Neural cell (in vitro differentiated cells): ENCODE measurements at regions not wholly inside any gene's neighbourhood (a gene's known extent, or its start where the extent isn't known, plus 50 kb on each side); places are given as distances from the start of the nearest gene placed in this dataset.

Experiments used
- H2AFZ ChIP-seq: fragments of 200-600, 300-800 bp; sonication (generic), shearing (Covaris generic); 2 replicates; pipeline ENCODE4 v1.6.0; 2014; ENCODE audit warnings: low read depth, mild to moderate bottlenecking, antibody characterized with exemption, low read length, moderate library complexity
- H3F3A ChIP-seq: fragments of 200-600 bp; shearing (Covaris generic); 2 replicates; pipeline ENCODE4 v1.6.1; 2016; ENCODE audit warnings: mild to moderate bottlenecking, moderate library complexity, mixed read lengths, antibody characterized with exemption, low read length; ENCODE audit not compliant: insufficient read depth, poor library complexity, severe bottlenecking
- H3K27ac ChIP-seq: fragments of 200-600, 300-800 bp; sonication (generic), shearing (Covaris generic); 2 replicates; pipeline ENCODE4 v1.5.1; 2014; ENCODE audit warnings: mild to moderate bottlenecking, low read length, moderate library complexity
- H3K27me3 ChIP-seq: fragments of 300-800, 200-600 bp; sonication (generic), shearing (Covaris generic); 2 replicates; pipeline ENCODE4 v1.6.0; 2014; ENCODE audit warnings: mild to moderate bottlenecking, low read depth, low read length, moderate library complexity; ENCODE audit not compliant: insufficient read depth
- H3K36me3 ChIP-seq: fragments of 300-800, 200-600 bp; sonication (generic), shearing (Covaris generic); 2 replicates; pipeline ENCODE4 v1.5.1; 2014; ENCODE audit warnings: mild to moderate bottlenecking, antibody characterized with exemption, low read length, moderate library complexity; ENCODE audit not compliant: insufficient read depth
- H3K4me2 ChIP-seq: fragments of 300-800, 200-600 bp; sonication (generic), shearing (Covaris generic); 2 replicates; pipeline ENCODE4 v1.6.0; 2014; ENCODE audit warnings: mild to moderate bottlenecking, low read length
- H3K4me3 ChIP-seq: fragments of 300-800, 200-600 bp; sonication (generic), shearing (Covaris generic); 2 replicates; pipeline ENCODE4 v1.5.1; 2014; ENCODE audit warnings: mild to moderate bottlenecking, low read length, moderate library complexity
- H3K79me2 ChIP-seq: fragments of 200-600 bp; shearing (Covaris generic); replicated peaks from 2 replicates; pipeline ENCODE4 v1.6.0; 2014; ENCODE audit warnings: mild to moderate bottlenecking, low read length, moderate library complexity; ENCODE audit not compliant: insufficient read depth
- H3K9ac ChIP-seq: fragments of 300-800, 200-600 bp; sonication (generic), shearing (Covaris generic); 2 replicates; pipeline ENCODE4 v1.6.1; 2016; ENCODE audit warnings: mild to moderate bottlenecking, low read length, mixed read lengths
- H3K9me2 ChIP-seq: fragments of 200-600 bp; shearing (Covaris generic); 2 replicates; pipeline ENCODE4 v1.6.1; 2016; ENCODE audit warnings: mild to moderate bottlenecking, low read length, mixed read lengths; ENCODE audit not compliant: insufficient read depth
- H3K9me3 ChIP-seq: fragments of 200-600, 300-800 bp; sonication (generic), shearing (Covaris generic); 2 replicates; pipeline ENCODE4 v1.6.1; 2016; ENCODE audit warnings: mild to moderate bottlenecking, mixed run types, low read length, moderate library complexity, mixed read lengths
- H4K20me1 ChIP-seq: fragments of 200-600 bp; shearing (Covaris generic); 2 replicates; pipeline ENCODE4 v1.6.1; 2016; ENCODE audit warnings: mild to moderate bottlenecking, mixed run types; ENCODE audit not compliant: insufficient read depth
- CTCF ChIP-seq: fragments of 450-650 bp; IDR thresholded peaks from 2 replicates; pipeline ENCODE4 v1.5.1; 2014; ENCODE audit warnings: antibody characterized with exemption, mild to moderate bottlenecking, moderate library complexity; ENCODE audit not compliant: poor library complexity, severe bottlenecking
- EP300 ChIP-seq: fragments of 450-650 bp; conservative IDR thresholded peaks from 2 replicates; pipeline ENCODE4 v1.6.1; 2014; ENCODE audit warnings: antibody characterized with exemption, mild to moderate bottlenecking, moderate library complexity; ENCODE audit not compliant: poor library complexity, severe bottlenecking
- EZH2 ChIP-seq: fragments of 200-600, 300-800 bp; shearing (Covaris generic), sonication (generic); IDR thresholded peaks from 2 replicates; pipeline ENCODE4 v1.6.1; 2014; ENCODE audit warnings: antibody characterized with exemption, low read length, borderline replicate concordance, mild to moderate bottlenecking; ENCODE audit not compliant: insufficient read depth, poor library complexity, severe bottlenecking
- MXI1 ChIP-seq: fragments of 450-650 bp; conservative IDR thresholded peaks from 2 replicates; pipeline ENCODE4 v1.6.1; 2014; ENCODE audit warnings: antibody characterized with exemption, mild to moderate bottlenecking; ENCODE audit not compliant: poor library complexity, severe bottlenecking
- POLR2AphosphoS5 ChIP-seq: IDR thresholded peaks from 2 replicates; pipeline ENCODE4 v1.6.1; 2012
- RAD21 ChIP-seq: fragments of 450-650 bp; conservative IDR thresholded peaks from 2 replicates; pipeline ENCODE4 v1.6.1; 2014; ENCODE audit warnings: antibody characterized with exemption, mild to moderate bottlenecking, moderate library complexity
- REST ChIP-seq: IDR thresholded peaks from 2 replicates; pipeline ENCODE4 v1.6.1; 2012; ENCODE audit warnings: borderline replicate concordance
- SMC3 ChIP-seq: fragments of 450-650 bp; conservative IDR thresholded peaks from 2 replicates; pipeline ENCODE4 v1.6.1; 2014; ENCODE audit warnings: antibody characterized with exemption, mild to moderate bottlenecking, moderate library complexity; ENCODE audit not compliant: poor library complexity
- TAF1 ChIP-seq: IDR thresholded peaks from 2 replicates; pipeline ENCODE4 v1.6.1; 2012; ENCODE audit warnings: low read depth

- no peak overlapping the region for H2AFZ ChIP-seq
- no peaks in the 10 kb centered on the region for H4K20me1 ChIP-seq
- H3K9me2 ChIP-seq = no peaks in the 10 kb centered on the region
Observed at GRCh38 chr5:105088102-105088501, 1525.5 kb upstream of the NUDT12 start.

GRCh38 chr5:105057893-105058292 is 1495.3 kb upstream of the NUDT12 start:
- Histone ChIP-seq H2AFZ (no peak overlapping the region), H3K9me3 (peaks cover 8% of the 10 kb centered on the region), H3K27ac (no peak overlapping the region), H3K9me2 (no peaks in the 10 kb centered on the region), H3K9ac (no peak overlapping the region), H3K4me3 (no peak overlapping the region), H3K27me3 (no peaks in the 10 kb centered on the region), H3K4me2 (no peak overlapping the region), H3K36me3 (no peaks in the 10 kb centered on the region), H3K79me2 (no peaks in the 10 kb centered on the region), H4K20me1 (no peaks in the 10 kb centered on the region), H3F3A (no peaks in the 10 kb centered on the region)
- no peak for TF ChIP-seq RAD21
- TF ChIP-seq POLR2AphosphoS5 = no peak
- no peak for TF ChIP-seq EZH2
- no peak for TF ChIP-seq TAF1
- TF ChIP-seq CTCF = no peak
- TF ChIP-seq EP300 = no peak
- TF ChIP-seq MXI1 = no peak
- no peak for TF ChIP-seq SMC3
- no peak for TF ChIP-seq REST

More at GRCh38 chr5:105088102-105088501, 1525.5 kb upstream of the NUDT12 start:
- Histone ChIP-seq H3K27me3 (no peaks in the 10 kb centered on the region), H3K4me2 (no peak overlapping the region), H3K36me3 (no peaks in the 10 kb centered on the region), H3K9ac (no peak overlapping the region), H3K9me3 (no peaks in the 10 kb centered on the region), H3K79me2 (no peaks in the 10 kb centered on the region), H3K27ac (no peak overlapping the region), H3F3A (no peaks in the 10 kb centered on the region), H3K4me3 (no peak overlapping the region)
- TF ChIP-seq RAD21 (no peak), POLR2AphosphoS5 (no peak), MXI1 (no peak), TAF1 (no peak)

GRCh38 chr5:105057001-105057436 is 1494.4 kb upstream of the NUDT12 start:
- H3K9me3 ChIP-seq = peaks cover 8% of the 10 kb centered on the region
- no peak overlapping the region for H3K4me2 ChIP-seq
- H4K20me1 ChIP-seq = no peaks in the 10 kb centered on the region
- no peaks in the 10 kb centered on the region for H3K27me3 ChIP-seq
- H3K9ac ChIP-seq = no peak overlapping the region
- no peak overlapping the region for H3K27ac ChIP-seq
- H3K4me3 ChIP-seq = no peak overlapping the region
- no peak overlapping the region for H2AFZ ChIP-seq
- no peaks in the 10 kb centered on the region for H3F3A ChIP-seq
- H3K36me3 ChIP-seq = no peaks in the 10 kb centered on the region
- TF ChIP-seq REST (no peak), CTCF (no peak), EP300 (no peak), MXI1 (no peak), TAF1 (no peak), EZH2 (no peak), SMC3 (no peak)
- H3K9me2 ChIP-seq = no peaks in the 10 kb centered on the region
- H3K79me2 ChIP-seq = no peaks in the 10 kb centered on the region
